Upper lobe of right lung (tissue), 1 donor: ENCODE measurements at regions not wholly inside any gene's neighbourhood (a gene's known extent, or its start where the extent isn't known, plus 50 kb on each side); places are given as distances from the start of the nearest gene placed in this dataset.

ENCODE experiments used
- ATAC-seq: fragments of 200-7000 bp; cut with Tn5 transposase; one replicate; pipeline ENCODE4 v1.9.1; 2020; ENCODE audit warnings: mild to moderate bottlenecking, moderate library complexity
- DNase-seq: peaks from one replicate; pipeline ENCODE4 v3.0.0-alpha.2; 2020
- H3K27ac ChIP-seq: fragments of 200-600 bp; one replicate; pipeline ENCODE4 v1.8.0; 2022
- H3K27me3 ChIP-seq: fragments of 200-600 bp; one replicate; pipeline ENCODE4 v1.8.0; 2022; ENCODE audit warnings: mild to moderate bottlenecking
- H3K36me3 ChIP-seq: fragments of 200-600 bp; one replicate; pipeline ENCODE4 v1.8.0; 2022
- H3K4me1 ChIP-seq: fragments of 200-600 bp; one replicate; pipeline ENCODE4 v1.8.0; 2022
- H3K4me3 ChIP-seq: fragments of 200-600 bp; one replicate; pipeline ENCODE4 v1.8.0; 2022; ENCODE audit warnings: mild to moderate bottlenecking
- H3K9me3 ChIP-seq: fragments of 200-600 bp; one replicate; pipeline ENCODE4 v1.8.0; 2022
- CTCF ChIP-seq: fragments of 200-600 bp; IDR thresholded peaks from one replicate; pipeline ENCODE4 v1.8.0; 2022; ENCODE audit warnings: antibody characterized with exemption
- intact Hi-C: fragments of 100-400 bp; cut with DNase I; formaldehyde crosslinking; loops from one replicate; pipeline ENCODE4 v1.11.0; 2022
- donor health status: DM: no; HTN: yes; CAD: no; lungs with severe emphysema.

- intact Hi-C loops = no loop called here
- no peaks in the 10 kb centered on the region for H3K27me3 ChIP-seq
- no peaks in the 10 kb centered on the region for H3K36me3 ChIP-seq
- no peak for TF ChIP-seq CTCF
- H3K27ac ChIP-seq = no peak overlapping the region
- DNase-seq (no peak), ATAC-seq (no peak)
- no peaks in the 10 kb centered on the region for H3K4me1 ChIP-seq
- H3K9me3 ChIP-seq = no peaks in the 10 kb centered on the region
- H3K4me3 ChIP-seq = no peak overlapping the region
Observed at GRCh38 chr3:66907136-66907535, 91.0 kb upstream of the KBTBD8 start.

GRCh38 chr3:66910266-66911055 is 87.6 kb upstream of the KBTBD8 start:
- no peak for TF ChIP-seq CTCF
- no peak overlapping the region for H3K27ac ChIP-seq
- no peak for ATAC-seq

GRCh38 chr3:66912306-66912705 is 85.8 kb upstream of the KBTBD8 start:
- H3K4me3 ChIP-seq = no peak overlapping the region
- intact Hi-C loops = no loop called here
- DNase-seq (no peak), ATAC-seq (no peak)
- TF ChIP-seq CTCF = no peak
- no peak overlapping the region for H3K27ac ChIP-seq
- no peaks in the 10 kb centered on the region for H3K4me1 ChIP-seq
- H3K27me3 ChIP-seq = no peaks in the 10 kb centered on the region
- peaks cover 3% of the 10 kb centered on the region for H3K9me3 ChIP-seq
- no peaks in the 10 kb centered on the region for H3K36me3 ChIP-seq

More at GRCh38 chr3:66910266-66911055, 87.6 kb upstream of the KBTBD8 start:
- intact Hi-C loops = no loop called here
- H3K4me1 ChIP-seq = no peaks in the 10 kb centered on the region
- no peak overlapping the region for H3K4me3 ChIP-seq
- peaks cover 3% of the 10 kb centered on the region for H3K9me3 ChIP-seq
- no peak for DNase-seq
- H3K27me3 ChIP-seq = no peaks in the 10 kb centered on the region
- H3K36me3 ChIP-seq = no peaks in the 10 kb centered on the region

GRCh38 chr3:66922058-66922457 is 76.0 kb upstream of the KBTBD8 start:
- Histone ChIP-seq H3K4me1 (no peaks in the 10 kb centered on the region), H3K9me3 (no peaks in the 10 kb centered on the region), H3K27ac (no peak overlapping the region), H3K27me3 (no peaks in the 10 kb centered on the region), H3K36me3 (no peaks in the 10 kb centered on the region), H3K4me3 (no peak overlapping the region)
- no peak for DNase-seq
- TF ChIP-seq CTCF = no peak
- intact Hi-C loops = no loop called here
- ATAC-seq = no peak

GRCh38 chr3:66923969-66924368 is 74.1 kb upstream of the KBTBD8 start:
- Histone ChIP-seq H3K9me3 (no peaks in the 10 kb centered on the region), H3K4me3 (no peak overlapping the region), H3K27ac (no peak overlapping the region), H3K36me3 (no peaks in the 10 kb centered on the region), H3K4me1 (no peaks in the 10 kb centered on the region), H3K27me3 (no peaks in the 10 kb centered on the region)
- ATAC-seq (no peak), DNase-seq (no peak)
- intact Hi-C loops = no loop called here
- TF ChIP-seq CTCF = no peak

- no peak overlapping the region for H3K4me3 ChIP-seq
- no peak for TF ChIP-seq CTCF
- H3K36me3 ChIP-seq = no peaks in the 10 kb centered on the region
- intact Hi-C loops = no loop called here
- DNase-seq (no peak), ATAC-seq (no peak)
- no peaks in the 10 kb centered on the region for H3K4me1 ChIP-seq
- H3K27me3 ChIP-seq = no peaks in the 10 kb centered on the region
- no peaks in the 10 kb centered on the region for H3K9me3 ChIP-seq
- H3K27ac ChIP-seq = no peak overlapping the region
Observed at GRCh38 chr3:66928252-66928651, 69.9 kb upstream of the KBTBD8 start.
